H1 (cell line): ENCODE measurements at regions not wholly inside any gene's neighbourhood (a gene's known extent, or its start where the extent isn't known, plus 50 kb on each side); places are given as distances from the start of the nearest gene placed in this dataset.

Source experiments
- CTCF ChIA-PET: fragments of 300-600 bp; sonication (Branson Sonifier 250); formaldehyde crosslinking; loops from one replicate; lab custom pipeline; 2021; ENCODE audit not compliant: partially characterized antibody; lab: Charles Lee
- POLR2A ChIA-PET: fragments of 300-600 bp; sonication (Branson Sonifier 250); formaldehyde crosslinking; loops from one replicate; lab custom pipeline; 2021; ENCODE audit warnings: inconsistent platforms; ENCODE audit not compliant: partially characterized antibody; lab: Charles Lee
- DNase-seq, 2 experiments: peaks; one replicate each; pipeline versions ENCODE4 v3.0.0 to v3.0.0-alpha.2; 2010 to 2022; ENCODE audit warnings: low spot score in 2 of 2, low read depth in 1 of 2, mixed read lengths in 1 of 2
- FAIRE-seq: peaks from 2 replicates; lab custom pipeline; 2011; peaks lifted over from hg19 to GRCh38; lab: Jason Lieb, UNC
- H2AFZ ChIP-seq: 2 replicates; pipeline ENCODE4 v1.8.1; 2012; ENCODE audit warnings: low read length, inconsistent platforms
- H2AK5ac ChIP-seq: 2 replicates; pipeline ENCODE4 v1.6.1; 2013; ENCODE audit warnings: low read depth, low read length
- H2BK120ac ChIP-seq: replicated peaks from 2 replicates; pipeline ENCODE3; 2013; ENCODE audit warnings: low read depth, low read length, inconsistent platforms
- H2BK12ac ChIP-seq: 2 replicates; pipeline ENCODE4 v1.6.1; 2013; ENCODE audit warnings: low read depth, low read length
- H2BK15ac ChIP-seq: 2 replicates; pipeline ENCODE4 v1.6.1; 2013; ENCODE audit warnings: low read length
- H2BK20ac ChIP-seq: 2 replicates; pipeline ENCODE4 v1.6.1; 2013; ENCODE audit warnings: low read length
- H2BK5ac ChIP-seq: 2 replicates; pipeline ENCODE4 v1.6.1; 2013; ENCODE audit warnings: low read depth, low read length
- H3K14ac ChIP-seq: 2 replicates; pipeline ENCODE4 v1.6.1; 2013; ENCODE audit warnings: inconsistent platforms; ENCODE audit not compliant: insufficient read length
- H3K18ac ChIP-seq: 2 replicates; pipeline ENCODE4 v1.6.1; 2013; ENCODE audit warnings: low read length; ENCODE audit errors: extremely low read depth
- H3K23ac ChIP-seq: 2 replicates; pipeline ENCODE4 v1.6.1; 2013; ENCODE audit warnings: inconsistent platforms; ENCODE audit not compliant: insufficient read length
- H3K23me2 ChIP-seq: 2 replicates; pipeline ENCODE4 v1.6.1; 2013; ENCODE audit warnings: low read depth, low read length
- H3K27ac ChIP-seq: 2 replicates; pipeline ENCODE4 v1.6.1; 2011; ENCODE audit warnings: low read depth, low read length, inconsistent platforms
- H3K27me3 ChIP-seq, 4 experiments: replicated peaks in 1 of 4; 1 replicate in 1 of 4; 2 replicates in 3 of 4; pipeline versions ENCODE4 v1.6.1 to v1.8.1; 2011 to 2013; ENCODE audit warnings: low read length in 3 of 4, mild to moderate bottlenecking in 3 of 4, inconsistent platforms in 2 of 4, mixed read lengths in 2 of 4, moderate library complexity in 1 of 4; ENCODE audit not compliant: control insufficient read depth in 3 of 4, insufficient read depth in 3 of 4; ENCODE audit errors: extremely low read depth in 1 of 4
- H3K36me3 ChIP-seq, 4 experiments: 2 replicates each; pipeline versions ENCODE4 v1.6.1 to v1.8.1; 2011 to 2013; ENCODE audit warnings: mild to moderate bottlenecking in 4 of 4, low read length in 3 of 4, moderate library complexity in 2 of 4, control low read depth in 1 of 4, inconsistent platforms in 1 of 4; ENCODE audit not compliant: insufficient read depth in 4 of 4, control insufficient read depth in 2 of 4
- H3K4ac ChIP-seq: replicated peaks from 2 replicates; pipeline ENCODE3; 2013; ENCODE audit warnings: low read length, low read depth, mixed read lengths, inconsistent platforms; ENCODE audit not compliant: insufficient read length
- H3K4me1 ChIP-seq, 4 experiments: replicated peaks in 1 of 4; 1 replicate in 1 of 4; 2 replicates in 3 of 4; pipeline versions ENCODE4 v1.6.1 to v1.8.1; 2011 to 2013; ENCODE audit warnings: low read length in 3 of 4, inconsistent platforms in 2 of 4, mixed read lengths in 1 of 4; ENCODE audit not compliant: insufficient read depth in 4 of 4, control insufficient read depth in 3 of 4
- H3K4me2 ChIP-seq, 2 experiments: 2 replicates each; pipeline versions ENCODE4 v1.6.1 to v1.8.1; 2011 to 2013; ENCODE audit warnings: low read depth in 2 of 2, low read length in 2 of 2, control low read depth in 1 of 2, inconsistent platforms in 1 of 2, mild to moderate bottlenecking in 1 of 2; ENCODE audit not compliant: insufficient read depth in 1 of 2
- H3K4me3 ChIP-seq, 4 experiments: fragments of 200-600, 300-600 bp in 1 of 4; sonication (generic), shearing (Covaris generic), sonication (Bioruptor Twin) in 1 of 4; 2 replicates each; pipeline versions ENCODE4 v1.5.1 to v1.8.1; 2011 to 2016; ENCODE audit warnings: low read length in 4 of 4, low read depth in 3 of 4, control low read depth in 2 of 4, inconsistent platforms in 2 of 4, mild to moderate bottlenecking in 2 of 4, mixed read lengths in 1 of 4, moderate library complexity in 1 of 4; ENCODE audit not compliant: insufficient read depth in 2 of 4; ENCODE audit errors: extremely low read depth in 1 of 4
- H3K56ac ChIP-seq: replicated peaks from 2 replicates; pipeline ENCODE3; 2013; ENCODE audit warnings: low read depth, mild to moderate bottlenecking, mixed read lengths, low read length, inconsistent platforms; ENCODE audit not compliant: insufficient read length
- H3K79me1 ChIP-seq: 2 replicates; pipeline ENCODE4 v1.6.1; 2013; ENCODE audit warnings: low read depth, low read length, control low read depth
- H3K79me2 ChIP-seq, 2 experiments: 2 replicates each; pipeline versions ENCODE4 v1.6.1 to v1.8.1; 2012 to 2013; ENCODE audit warnings: low read length in 2 of 2, mild to moderate bottlenecking in 2 of 2, inconsistent platforms in 1 of 2; ENCODE audit not compliant: insufficient read depth in 2 of 2, control insufficient read depth in 1 of 2
- H3K9ac ChIP-seq, 4 experiments: replicated peaks in 1 of 4; 1 replicate in 1 of 4; 2 replicates in 3 of 4; pipeline versions ENCODE4 v1.6.1 to v1.8.1; 2011 to 2013; ENCODE audit warnings: low read depth in 3 of 4, low read length in 3 of 4, control low read depth in 2 of 4, mild to moderate bottlenecking in 2 of 4, moderate library complexity in 2 of 4, inconsistent platforms in 1 of 4; ENCODE audit errors: extremely low read depth in 1 of 4
- H3K9me3 ChIP-seq, 2 experiments: 2 replicates each; pipeline versions ENCODE4 v1.6.1 to v1.8.1; 2012 to 2013; ENCODE audit warnings: mild to moderate bottlenecking in 2 of 2, moderate library complexity in 2 of 2, control low read depth in 1 of 2, inconsistent platforms in 1 of 2, low read depth in 1 of 2, low read length in 1 of 2, mixed read lengths in 1 of 2; ENCODE audit not compliant: insufficient read depth in 2 of 2
- H4K20me1 ChIP-seq, 2 experiments: replicated peaks in 1 of 2; 2 replicates each; pipeline versions ENCODE3 to v1.8.1; 2011 to 2013; ENCODE audit warnings: inconsistent platforms in 2 of 2, low read length in 2 of 2, mild to moderate bottlenecking in 1 of 2; ENCODE audit not compliant: insufficient read depth in 2 of 2, control insufficient read depth in 1 of 2
- H4K5ac ChIP-seq: 2 replicates; pipeline ENCODE4 v1.6.1; 2013; ENCODE audit warnings: low read length, low read depth, mixed read lengths, inconsistent platforms; ENCODE audit not compliant: insufficient read length
- H4K8ac ChIP-seq: 2 replicates; pipeline ENCODE4 v1.8.0; 2013; ENCODE audit warnings: mild to moderate bottlenecking, moderate library complexity, low read length, inconsistent platforms; ENCODE audit not compliant: insufficient read depth; ENCODE audit errors: extremely low read depth
- H4K91ac ChIP-seq: replicated peaks from 2 replicates; pipeline ENCODE3; 2013; ENCODE audit warnings: low read length, mixed read lengths, inconsistent platforms; ENCODE audit not compliant: insufficient read length
- CHD2 ChIP-seq: IDR thresholded peaks from 2 replicates; pipeline ENCODE4 v1.6.1; 2012; ENCODE audit warnings: low read length, improper control_type of control experiment
- WGBS, 2 experiments: shearing (Covaris generic) in 1 of 2; methylation state at CpG; one replicate each; pipeline versions ENCODE4 v1.1.6 to v1.1.7; 2013 to 2015; ENCODE audit warnings: low lambda C conversion rate in 2 of 2, mixed read lengths in 2 of 2, inconsistent platforms in 1 of 2, low coverage in 1 of 2, missing lambda C conversion rate in 1 of 2; ENCODE audit not compliant: insufficient replicate concordance in 2 of 2, insufficient coverage in 1 of 2, insufficient read length in 1 of 2; ENCODE audit errors: extremely low coverage in 1 of 2, missing lambda C conversion rate in 1 of 2; 5-methylcytosine and 5-hydroxymethylcytosine counted together

GRCh38 chr2:129741623-129742022 is 237.8 kb upstream of the RAB6C start:
- Histone ChIP-seq H2BK15ac (no peak overlapping the region), H2BK20ac (no peak overlapping the region), H3K27me3 (no peaks in the 10 kb centered on the region), H3K4me2 (no peak overlapping the region), H3K79me2 (no peaks in the 10 kb centered on the region), H3K9me3 (no peaks in the 10 kb centered on the region), H3K18ac (no peak overlapping the region), H4K91ac (no peak overlapping the region), H2BK5ac (no peak overlapping the region), H3K9ac (no peak overlapping the region), H2AK5ac (no peak overlapping the region), H3K4me3 (no peak overlapping the region), H4K20me1 (no peaks in the 10 kb centered on the region), H4K8ac (no peak overlapping the region; the same call in 1 of the 2 replicates), H2AFZ (no peak overlapping the region), H4K5ac (no peak overlapping the region), H2BK120ac (no peak overlapping the region), H3K23me2 (no peaks in the 10 kb centered on the region), H3K14ac (no peak overlapping the region), H2BK12ac (no peak overlapping the region), H3K36me3 (no peaks in the 10 kb centered on the region), H3K23ac (no peak overlapping the region), H3K4ac (no peak overlapping the region), H3K56ac (no peak overlapping the region), H3K27ac (no peak overlapping the region), H3K4me1 (no peaks in the 10 kb centered on the region), H3K79me1 (no peaks in the 10 kb centered on the region)
- ChIA-PET CTCF (interaction anchor here (0.9 kb wide), 1 partner anchor 153 kb away, joined by 3 read pairs; no protein-coding TSS in a partner anchor), POLR2A (no interaction called here)
- FAIRE-seq: no peak
- no peak for TF ChIP-seq CHD2
- no peak for DNase-seq
- 93% methylated on average over 11 of the region's 12 CpGs; no CpG with 5 or more reads in 1 of the 2 experiments for WGBS, 2 experiments
